Fibroblast of peridontal ligament (primary cell): ENCODE measurements at regions not wholly inside any gene's neighbourhood (a gene's known extent, or its start where the extent isn't known, plus 50 kb on each side); places are given as distances from the start of the nearest gene placed in this dataset.

Experiments
- DNase-seq: peaks from one replicate; pipeline ENCODE4 v3.0.0-alpha.2; 2010; ENCODE audit errors: extremely low read depth

DNA sequence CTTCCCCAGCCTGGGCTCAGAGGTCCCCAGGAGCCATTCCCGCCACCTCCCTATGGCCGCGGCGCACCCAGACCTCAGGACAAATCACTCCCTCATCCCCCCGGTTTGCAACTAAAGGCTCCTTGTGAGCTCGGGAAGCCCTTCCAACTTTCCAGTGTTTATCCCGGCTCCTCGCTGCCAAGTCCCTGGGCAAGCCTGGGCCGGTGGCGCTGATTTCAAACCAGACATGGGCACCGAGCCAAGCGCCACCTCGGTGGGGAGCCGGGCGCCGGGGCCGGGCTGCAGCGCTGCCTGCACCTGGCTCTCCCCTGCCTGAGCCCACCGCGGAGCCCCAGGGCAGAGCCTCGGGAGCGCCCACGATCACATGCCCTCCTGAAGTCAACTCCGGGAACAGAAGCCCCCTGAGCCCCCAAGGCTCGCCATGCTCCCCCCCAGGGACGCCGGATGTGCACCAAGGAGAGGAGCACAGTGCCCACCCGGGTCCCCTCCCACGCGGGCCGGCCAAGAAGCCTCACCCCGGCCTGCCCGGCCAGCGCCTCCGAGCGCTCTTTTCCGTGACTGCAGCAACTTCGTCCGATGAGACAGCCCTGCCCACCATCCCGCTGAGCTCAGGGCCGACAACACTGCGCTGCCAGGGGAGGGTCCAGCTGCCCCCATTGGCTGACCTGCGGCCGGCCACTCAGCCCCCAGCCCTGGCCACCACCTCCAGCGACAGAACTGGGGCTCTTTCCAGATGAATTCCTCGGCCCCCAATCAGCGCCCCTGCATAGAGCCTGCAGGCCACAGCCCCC lies 50.0 kb downstream of the NCOR2 start:
- DNase-seq: peak; percentile 67

DNA sequence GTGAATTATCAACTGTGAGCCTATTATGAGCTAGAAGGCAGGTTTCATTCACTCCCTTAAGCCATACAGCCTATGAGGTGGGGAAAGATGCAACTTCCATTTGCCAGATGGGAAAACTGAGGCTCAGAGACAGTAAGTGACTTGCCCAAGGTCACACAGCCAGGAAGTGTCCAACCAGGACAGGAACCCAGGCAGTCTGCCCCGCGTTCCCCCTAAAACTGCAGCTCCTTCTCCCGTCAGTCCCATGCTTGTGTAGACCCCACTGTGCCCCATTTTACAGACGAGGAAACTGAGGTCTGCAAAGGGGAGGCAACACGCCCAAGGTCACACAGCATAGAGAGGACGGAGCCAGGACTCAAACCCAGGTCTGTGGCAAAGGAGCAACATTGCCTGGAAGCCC lies 50.6 kb downstream of the NCOR2 start:
- DNase-seq: no peak

DNA sequence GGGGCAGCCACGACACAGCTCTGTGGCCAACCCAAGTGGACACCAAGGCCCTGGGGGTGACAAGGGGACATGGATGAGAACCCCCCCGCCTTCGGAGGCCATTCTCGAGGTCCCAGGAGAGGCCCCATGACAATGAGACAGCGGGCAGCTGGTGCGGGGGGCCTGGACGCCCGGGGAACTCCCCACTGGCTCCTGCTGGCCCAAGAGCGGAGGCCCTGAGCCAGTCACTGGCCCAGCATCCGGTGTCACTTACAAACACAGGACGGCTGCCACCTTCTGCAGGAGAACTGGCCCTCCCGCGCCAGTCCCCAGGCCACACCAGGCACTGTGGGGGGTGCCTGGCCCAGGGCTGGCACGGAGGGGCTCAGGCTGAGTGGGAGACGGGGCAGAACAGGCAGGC lies 51.4 kb downstream of the NCOR2 start:
- no peak for DNase-seq

DNA sequence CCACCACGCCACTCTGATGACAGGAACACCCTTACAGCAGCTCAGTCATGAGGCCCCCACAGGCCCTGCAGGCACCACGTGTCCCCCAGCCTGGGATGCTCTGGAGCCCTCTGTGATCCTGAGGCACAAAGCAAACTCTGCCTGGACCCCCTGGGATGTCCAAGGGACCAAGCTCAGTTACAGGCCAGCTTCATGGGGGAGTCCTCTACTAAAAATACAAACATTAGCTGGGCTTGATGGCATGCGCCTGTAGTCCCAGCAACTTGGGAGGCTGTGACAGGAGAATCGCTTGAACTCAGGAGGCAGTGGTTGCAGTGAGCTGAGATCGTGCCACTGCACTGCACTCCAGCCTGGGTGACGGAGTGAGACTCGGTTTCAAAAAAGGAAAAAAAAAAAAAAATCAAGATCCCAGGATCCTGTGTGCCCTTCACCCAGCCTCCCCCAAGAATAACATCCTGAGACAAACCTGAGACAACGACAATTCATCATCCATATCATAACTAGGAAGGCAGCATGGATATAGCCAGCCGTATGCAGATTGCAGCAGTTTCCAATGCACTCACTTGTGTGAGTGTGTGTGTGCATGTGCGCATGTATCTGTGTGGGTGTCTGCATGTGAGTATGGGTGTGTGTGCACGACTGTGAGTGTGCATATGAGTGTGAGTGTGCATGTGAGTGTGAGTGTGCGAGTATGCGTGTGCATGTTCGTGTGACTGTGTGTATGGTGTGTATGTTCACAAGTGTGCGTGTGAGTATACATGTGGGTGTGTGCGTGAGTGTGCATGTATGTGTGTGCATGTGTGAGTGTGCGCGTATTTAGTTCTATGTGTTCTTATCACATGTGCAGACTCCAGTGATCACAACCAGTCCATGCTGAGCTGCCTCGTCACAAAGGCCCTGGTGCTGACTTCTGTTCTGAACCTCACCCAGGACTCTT lies 52.1 kb downstream of the NCOR2 start:
- DNase-seq: no peak

DNA sequence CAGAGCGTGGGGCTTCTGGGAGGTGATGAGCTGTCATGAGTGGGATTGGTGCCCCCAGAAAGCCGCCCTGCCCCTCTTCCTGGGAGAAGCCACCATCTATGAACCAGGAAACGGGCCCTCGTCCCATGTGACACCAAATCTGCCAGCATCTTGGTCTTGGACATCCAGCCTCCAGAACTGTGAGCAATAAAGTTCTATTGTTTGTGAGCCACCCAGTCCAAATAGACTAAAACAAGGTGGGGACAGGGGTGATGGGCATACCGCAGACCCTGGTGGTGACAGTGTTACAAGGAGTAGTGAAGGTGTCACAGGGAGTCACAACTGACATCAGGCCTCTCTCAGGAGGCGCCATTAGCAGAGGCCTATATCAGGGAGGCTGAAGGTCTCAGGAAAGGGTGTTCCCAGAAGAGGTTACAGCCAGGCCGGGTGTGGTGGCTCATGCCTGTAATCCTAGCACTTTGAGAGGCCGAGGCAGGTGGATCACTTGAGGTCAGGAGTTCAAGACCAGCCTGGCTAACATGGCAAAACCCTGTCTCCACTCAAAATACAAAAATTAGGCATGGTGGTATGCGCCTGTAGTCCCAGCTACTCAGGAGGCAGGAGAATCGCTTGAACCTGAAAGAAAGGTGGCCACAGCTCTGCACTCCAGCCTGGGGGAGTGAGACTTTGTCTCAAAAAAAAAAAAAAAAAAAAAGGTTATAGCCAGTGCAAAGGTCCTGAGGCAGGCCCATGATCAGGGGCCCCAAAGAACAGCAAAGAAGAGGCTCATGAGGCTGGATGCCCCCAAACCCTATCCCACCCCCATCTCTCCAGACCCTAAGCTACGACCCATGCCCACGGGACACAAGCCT lies 53.0 kb downstream of the NCOR2 start:
- no peak for DNase-seq

DNA sequence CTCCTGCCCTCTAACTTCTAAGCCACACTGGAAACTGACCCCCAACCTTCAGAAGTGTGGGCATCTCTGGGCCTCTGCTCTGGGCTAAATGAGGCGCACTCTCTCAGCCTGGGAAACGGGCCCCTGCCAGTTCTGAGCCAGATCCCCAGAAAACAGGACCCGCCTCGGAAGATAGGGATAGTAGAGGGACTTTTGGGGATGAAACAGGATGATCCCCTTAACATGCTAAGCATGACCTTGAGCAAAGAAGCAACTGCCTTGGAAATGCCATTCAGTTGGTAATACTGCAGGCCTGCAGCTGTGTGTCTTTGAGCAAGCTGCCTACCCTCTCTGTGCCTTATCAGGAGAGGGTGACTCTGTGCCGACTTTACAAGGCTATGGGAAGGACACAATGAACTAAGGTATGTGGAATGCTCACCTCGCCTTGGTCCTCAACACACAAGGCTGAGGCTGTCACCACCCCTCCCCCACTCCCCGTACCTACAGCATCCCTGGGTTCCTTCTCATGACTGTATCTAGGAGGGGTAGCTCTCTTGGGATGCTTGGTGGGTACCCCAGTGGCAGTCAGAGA lies 54.0 kb downstream of the NCOR2 start:
- no peak for DNase-seq

DNA sequence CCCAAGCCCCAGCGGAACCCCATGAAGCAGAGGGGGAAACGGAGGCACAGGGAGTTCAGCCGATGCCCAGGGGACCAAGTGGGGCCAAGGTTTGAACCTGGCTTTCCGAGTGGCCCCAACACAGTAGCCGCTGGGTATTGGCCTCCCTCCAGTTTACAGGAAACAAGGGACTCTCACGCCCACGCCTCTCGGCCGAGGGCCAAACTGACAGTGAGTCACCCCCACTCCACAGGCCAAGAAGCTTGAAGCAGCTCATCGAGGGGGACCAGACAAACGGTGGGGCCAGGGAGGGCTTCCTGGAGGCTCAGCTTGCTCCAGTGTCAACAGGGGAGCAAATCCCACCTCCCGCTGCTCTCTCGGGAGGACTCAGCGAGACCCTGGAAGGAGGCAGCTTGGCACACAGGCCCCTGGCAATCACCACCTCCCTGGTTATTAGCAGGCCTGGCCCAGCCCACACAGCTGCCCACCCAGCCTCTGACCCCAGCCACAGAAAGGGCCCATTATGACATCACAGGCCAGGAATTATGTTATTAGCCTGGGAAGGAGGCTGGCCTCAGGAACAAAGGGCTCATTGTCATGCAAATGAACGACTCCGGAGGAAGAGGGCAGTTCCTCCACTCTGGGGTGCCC lies 54.6 kb downstream of the NCOR2 start:
- peak; percentile 93 for DNase-seq

DNA sequence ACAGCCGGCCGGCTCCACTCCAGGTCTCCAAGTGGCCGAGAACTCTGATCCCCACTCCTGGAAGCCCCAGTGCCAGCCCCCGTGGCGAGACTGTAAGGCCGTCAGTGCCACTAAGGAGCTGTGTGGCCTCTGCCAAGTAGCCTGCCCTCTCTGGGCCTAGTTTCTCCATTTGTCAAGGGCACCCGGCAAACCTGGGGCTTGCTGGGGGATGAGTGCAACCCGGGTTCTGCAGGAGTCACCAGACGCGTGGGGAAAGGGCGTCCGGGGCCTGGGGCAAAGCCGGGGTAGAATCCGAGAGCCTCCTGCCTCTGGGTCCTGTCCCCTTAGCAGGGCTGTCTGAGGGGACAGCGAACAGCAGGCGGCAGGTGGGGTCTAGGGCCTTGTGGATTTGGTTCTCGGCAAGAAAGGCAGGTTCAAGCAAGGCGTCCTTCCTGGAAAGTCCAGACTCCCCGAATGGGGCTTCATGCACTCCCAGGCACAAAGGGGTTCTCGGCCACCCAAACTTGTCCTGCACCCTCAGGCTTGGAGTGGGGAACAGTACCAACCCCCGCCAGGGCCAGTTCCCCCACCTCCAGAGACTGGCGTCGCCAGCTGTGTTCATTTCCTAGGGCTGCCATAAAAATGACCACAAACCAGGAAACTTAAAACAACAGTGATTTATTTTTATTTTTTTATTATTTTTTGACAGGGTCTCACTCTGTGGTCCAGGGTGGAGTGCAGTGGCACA lies 56.0 kb downstream of the NCOR2 start:
- DNase-seq: no peak

DNA sequence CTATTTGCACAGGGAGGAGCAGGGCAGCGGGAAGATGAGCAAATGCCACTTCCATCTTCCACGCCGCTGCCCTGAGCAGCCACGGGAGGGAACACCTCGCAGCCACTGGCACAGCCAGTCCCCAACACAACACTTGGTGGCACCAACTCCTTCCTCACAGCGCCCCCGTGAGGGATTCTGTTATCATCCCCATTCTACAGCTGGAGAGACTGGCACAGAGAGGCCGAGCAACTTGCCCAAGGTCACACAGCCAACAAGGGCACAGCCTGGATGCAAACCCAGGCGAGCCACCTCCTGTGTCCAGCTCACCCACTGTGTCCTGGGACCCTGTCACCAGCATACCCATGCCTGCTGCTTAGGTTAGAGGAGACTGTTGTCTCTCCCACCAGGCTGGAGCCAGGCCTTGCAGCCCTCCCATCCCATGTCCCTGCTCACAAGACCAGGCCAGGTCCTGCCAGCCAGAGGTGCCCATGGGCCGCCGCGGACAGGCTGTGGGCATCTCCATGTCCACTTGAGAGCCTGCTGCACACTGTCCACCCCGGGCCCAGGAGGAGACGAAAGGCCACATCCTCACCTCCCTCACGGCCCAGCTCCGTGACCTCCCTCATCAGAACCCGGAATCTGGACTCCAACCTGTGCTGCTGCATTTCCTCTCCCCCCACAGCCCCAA lies 57.0 kb downstream of the NCOR2 start:
- no peak for DNase-seq

DNA sequence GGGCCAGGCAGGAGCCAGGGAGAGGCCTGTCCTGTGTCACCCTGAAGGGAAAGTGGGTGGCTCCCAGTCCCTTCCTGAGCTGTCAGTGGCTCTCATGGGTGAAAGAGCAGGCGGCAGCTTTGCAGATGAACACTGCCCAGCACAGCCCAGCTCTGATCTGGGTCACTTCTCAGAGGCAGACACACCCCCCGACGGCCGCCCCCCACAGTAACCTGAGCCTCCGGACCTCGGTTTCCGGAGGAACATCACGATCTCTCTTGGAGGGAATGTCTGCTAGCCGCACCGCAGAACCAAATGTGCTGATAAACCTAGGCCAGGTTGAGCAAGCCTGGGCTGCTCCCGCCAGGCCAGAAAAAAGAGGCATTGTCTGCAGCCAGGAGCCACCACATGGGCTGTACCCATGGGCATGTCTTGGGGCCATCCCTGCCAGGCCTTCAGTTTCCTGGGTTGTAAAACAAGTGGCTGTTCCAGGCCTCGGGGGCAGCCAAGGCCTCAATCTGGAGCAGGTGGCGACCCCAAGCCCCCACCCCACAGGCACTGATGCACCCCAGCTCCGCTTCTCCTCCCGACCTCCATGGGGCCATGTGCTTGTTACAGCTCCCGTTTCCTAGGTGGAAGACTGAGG lies 57.6 kb downstream of the NCOR2 start:
- DNase-seq: peak; percentile 30

DNA sequence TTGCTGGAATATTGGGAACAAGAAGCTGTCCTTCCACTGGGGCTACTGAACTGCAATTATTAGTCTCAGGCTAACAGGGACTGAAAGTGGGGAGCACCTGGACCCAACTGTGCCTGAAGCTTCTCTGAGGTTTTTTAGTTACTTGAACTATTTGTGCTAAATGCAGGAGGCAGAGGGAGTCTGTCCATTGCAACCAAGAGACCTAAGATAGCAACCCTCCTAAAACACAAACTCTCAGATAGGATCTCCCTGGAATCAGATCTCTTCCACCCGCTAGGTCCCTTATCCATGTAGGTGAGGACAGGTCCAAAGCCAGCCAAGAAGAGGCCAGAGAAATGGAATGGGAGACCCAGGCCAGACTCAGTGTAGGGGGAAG lies 58.1 kb downstream of the NCOR2 start:
- no peak for DNase-seq

DNA sequence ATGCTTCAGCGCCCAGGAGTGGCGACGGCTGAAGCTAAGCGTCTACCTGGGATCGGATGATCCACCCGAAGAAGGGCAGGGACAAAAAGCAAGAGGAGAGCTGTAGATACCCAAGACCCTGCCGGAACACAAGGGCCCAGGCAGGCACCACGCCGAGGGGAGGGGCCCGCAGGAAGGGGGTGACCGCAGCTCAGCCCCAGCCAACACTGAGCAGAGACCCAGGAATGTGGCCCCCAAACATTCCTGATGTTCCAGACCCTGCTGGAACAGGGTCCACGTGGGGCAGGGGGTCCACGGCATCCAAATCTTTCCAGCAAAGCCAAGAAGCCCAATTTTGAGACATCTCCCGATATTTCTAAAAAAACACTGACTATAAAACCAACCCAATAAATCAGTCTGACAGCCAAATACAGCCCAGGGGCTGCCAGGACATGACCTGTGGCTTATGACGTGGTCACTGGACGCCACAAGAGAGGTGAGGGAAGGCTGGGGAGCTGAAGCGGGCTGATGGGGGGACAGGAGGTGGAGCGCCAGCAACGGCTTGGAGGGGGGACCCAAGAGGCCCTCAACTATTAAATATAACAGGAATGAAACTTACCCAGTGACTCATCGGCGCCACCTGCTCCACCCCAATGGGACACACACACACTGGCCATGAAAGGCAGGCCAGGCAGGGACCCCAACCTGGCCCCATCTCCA lies 58.9 kb downstream of the NCOR2 start:
- DNase-seq: no peak

DNA sequence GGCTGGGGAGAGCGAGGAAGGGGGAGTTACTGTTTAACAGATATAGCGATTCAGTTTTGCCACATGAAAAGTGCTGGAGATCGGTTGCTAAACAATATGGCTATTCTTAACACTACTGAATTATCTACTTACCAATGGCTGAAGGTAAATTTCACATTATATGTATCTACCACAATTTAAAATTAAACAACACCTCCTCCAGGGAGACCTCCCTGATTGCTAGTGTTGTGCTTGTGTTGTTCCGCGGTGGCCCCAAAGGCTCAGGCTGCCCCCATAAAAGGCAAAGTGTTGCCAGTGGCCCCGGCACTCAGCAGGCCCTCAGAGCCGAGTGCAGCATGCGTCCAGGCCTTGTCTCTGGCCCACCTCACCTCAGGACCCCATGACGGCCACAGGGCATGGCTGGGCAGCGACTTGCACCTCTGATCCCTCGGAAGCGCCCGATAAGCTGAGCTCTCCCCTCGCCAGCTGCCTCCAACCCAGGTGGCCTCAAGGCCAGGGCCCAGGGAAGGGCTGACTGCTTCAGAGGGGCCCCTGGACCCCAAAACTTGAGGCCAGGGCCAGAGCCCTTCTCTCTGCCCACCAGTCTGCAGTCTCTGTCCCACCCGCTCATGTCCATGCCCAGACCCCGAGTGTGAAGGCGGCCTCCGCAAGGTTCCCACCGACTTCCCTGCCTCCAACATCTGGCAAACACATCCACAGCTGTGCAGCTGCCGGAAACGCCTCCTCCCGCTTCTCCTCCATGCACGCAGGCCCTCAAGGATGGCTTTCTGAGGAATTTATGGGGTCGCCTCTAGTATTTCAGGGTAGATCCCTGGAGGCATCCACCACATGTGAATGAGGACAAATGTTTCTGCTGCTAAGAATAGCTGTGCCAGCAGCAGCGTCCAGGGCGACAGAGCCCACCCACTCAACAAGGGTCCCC lies 60.0 kb downstream of the NCOR2 start:
- peak; percentile 58 for DNase-seq

DNA sequence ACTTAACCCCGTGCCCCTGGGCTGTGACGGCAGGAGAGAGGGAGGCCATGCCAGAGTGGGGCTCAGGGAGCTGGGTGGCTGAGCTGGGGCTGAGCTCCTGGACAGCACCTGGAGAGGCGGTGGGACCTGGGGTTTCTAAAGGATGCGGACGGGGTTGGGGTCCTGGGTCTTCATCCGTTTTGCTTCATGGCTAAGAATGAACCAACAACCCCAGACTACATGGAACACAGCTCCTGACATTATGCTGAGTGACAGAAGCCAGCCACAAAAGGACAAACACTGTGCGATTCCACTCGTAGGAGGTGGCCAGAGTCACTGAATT lies 60.6 kb downstream of the NCOR2 start:
- DNase-seq: no peak

DNA sequence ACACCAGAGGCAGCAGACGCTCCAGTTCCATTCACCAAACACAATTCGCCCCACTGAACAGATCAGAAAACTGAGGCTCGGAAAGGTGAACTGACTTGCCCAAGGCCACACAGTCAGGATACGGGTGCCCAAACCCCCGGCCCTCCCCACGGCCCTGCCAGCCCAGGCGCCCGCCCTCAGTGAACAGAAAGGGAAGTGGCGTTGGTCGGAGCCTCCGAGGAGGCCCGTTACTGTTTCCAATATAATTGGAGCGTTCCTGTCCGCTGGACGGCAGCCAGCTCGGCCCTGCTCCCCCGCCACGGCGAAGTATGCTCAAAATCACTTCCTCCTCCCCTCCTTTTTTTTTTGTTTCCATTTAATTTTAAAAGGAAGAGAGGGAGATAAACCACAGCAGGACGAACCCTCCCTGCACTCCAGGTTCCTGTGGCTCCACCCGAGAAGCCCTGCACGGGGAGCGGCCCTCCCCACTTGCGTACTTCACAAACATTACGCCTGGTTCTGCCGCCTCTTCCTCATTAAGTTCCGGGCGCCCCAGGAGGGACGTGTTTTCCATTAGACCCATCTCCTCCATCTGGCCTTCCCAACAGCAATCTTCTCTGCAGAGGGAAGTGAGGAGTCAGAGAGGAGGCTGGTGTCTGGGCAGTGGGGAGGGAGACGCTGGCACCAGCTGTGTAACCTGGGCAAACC lies 61.1 kb downstream of the NCOR2 start:
- DNase-seq: peak; percentile 52

DNA sequence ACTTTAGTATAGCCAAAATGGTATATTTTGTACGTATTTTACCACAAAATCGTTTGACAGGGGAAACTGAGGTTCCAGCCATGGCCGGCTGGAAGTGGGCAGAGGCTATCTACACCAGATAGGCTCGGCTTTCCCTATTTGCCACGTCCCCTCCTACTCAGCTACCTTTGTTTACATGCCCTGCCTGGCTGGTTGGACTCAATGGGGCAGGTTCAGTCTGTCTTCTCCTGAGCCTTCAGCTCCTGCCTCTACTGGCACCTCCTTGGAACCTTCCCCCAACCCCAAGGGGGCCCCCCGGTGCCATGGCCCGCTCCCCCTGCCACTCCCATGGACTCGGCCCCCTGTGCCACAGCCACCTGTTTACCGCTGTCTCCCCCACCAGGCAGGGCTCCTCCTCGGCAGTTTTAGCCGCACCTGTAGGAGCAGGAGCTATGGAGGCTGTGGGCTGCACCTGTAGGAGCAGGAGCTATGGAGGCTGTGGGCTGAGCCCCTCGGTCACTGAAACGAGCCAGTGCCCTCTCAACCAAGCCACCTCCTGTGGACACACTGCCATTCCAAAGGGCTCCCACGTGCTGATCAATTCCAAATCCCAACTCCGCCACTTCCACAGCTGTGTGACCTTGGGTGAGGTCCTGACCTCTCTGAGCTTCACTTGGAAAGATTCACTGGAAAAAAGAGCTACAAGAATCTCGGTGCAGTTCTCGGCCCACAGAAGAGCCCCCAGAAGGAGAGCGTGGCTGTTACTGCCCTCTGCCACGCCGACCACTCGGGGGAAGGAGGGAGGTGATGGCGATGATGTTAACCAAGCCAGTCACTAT lies 62.2 kb downstream of the NCOR2 start:
- no peak for DNase-seq
